ENCODE measurements at regions not wholly inside any gene's neighbourhood (a gene's known extent, or its start where the extent isn't known, plus 50 kb on each side); places are given as distances from the start of the nearest gene placed in this dataset.

- intact Hi-C loops (cut with micrococcal nuclease) = no loop called here
- no peaks in the 10 kb centered on the region for H3K9me2 ChIP-seq (replicated peaks; ENCODE audit: low read length)
- no peaks in the 10 kb centered on the region for H3K4me1 ChIP-seq (ENCODE audit: insufficient read depth, low read length)
- no peaks in the 10 kb centered on the region for H4K20me1 ChIP-seq (ENCODE audit: low read length)
- no peaks in the 10 kb centered on the region for H3K79me2 ChIP-seq (ENCODE audit: low read length)
- H3K9me3 ChIP-seq (ENCODE audit: low read length) = no peaks in the 10 kb centered on the region
- ChIA-PET POLR2A (ENCODE audit: unreplicated experiment) (no interaction called here), CTCF (no interaction called here)
- ATAC-seq (no peak), DNase-seq (no peak)
- no TSS peak for BruUV-seq (replicated peaks)
- TF ChIP-seq CTCF (conservative IDR thresholded peaks at IDR 0.05; ENCODE audit: low read depth, low read length) = no peak
- no peak for TF ChIP-seq EZH2phosphoT487 (IDR thresholded peaks at IDR 0.05; ENCODE audit: borderline replicate concordance, low read length)
- no peak for TF ChIP-seq EZH2 (IDR thresholded peaks at IDR 0.05; ENCODE audit: low read length, unreplicated experiment)
- no peaks in the 10 kb centered on the region for H3F3A ChIP-seq (ENCODE audit: low read length, unreplicated experiment)
- no peak overlapping the region for H3K9ac ChIP-seq (ENCODE audit: low read length)
- H2AFZ ChIP-seq (ENCODE audit: low read length) = no peak overlapping the region
- no peaks in the 10 kb centered on the region for H3K27me3 ChIP-seq (ENCODE audit: low read length)
- no peaks in the 10 kb centered on the region for H3K36me3 ChIP-seq (ENCODE audit: low read depth, low read length)
- no peak overlapping the region for H3K27ac ChIP-seq (ENCODE audit: low read length)
- no peak overlapping the region for H3K4me2 ChIP-seq (ENCODE audit: low read length)
- H3K4me3 ChIP-seq (ENCODE audit: low read length) = no peak overlapping the region
Observed at GRCh38 chr6:147007441-147007840, 196.8 kb upstream of the STXBP5 start.

- Histone ChIP-seq H3K4me1 (ENCODE audit: insufficient read depth, low read length) (no peaks in the 10 kb centered on the region), H2AFZ (ENCODE audit: low read length) (no peak overlapping the region), H3F3A (ENCODE audit: low read length, unreplicated experiment) (no peaks in the 10 kb centered on the region), H4K20me1 (ENCODE audit: low read length) (no peaks in the 10 kb centered on the region), H3K79me2 (ENCODE audit: low read length) (no peaks in the 10 kb centered on the region), H3K9me3 (ENCODE audit: low read length) (no peaks in the 10 kb centered on the region), H3K9me2 (replicated peaks; ENCODE audit: low read length) (no peaks in the 10 kb centered on the region), H3K4me3 (ENCODE audit: low read length) (no peak overlapping the region), H3K9ac (ENCODE audit: low read length) (no peak overlapping the region), H3K27me3 (ENCODE audit: low read length) (no peaks in the 10 kb centered on the region), H3K36me3 (ENCODE audit: low read depth, low read length) (no peaks in the 10 kb centered on the region), H3K27ac (ENCODE audit: low read length) (no peak overlapping the region), H3K4me2 (ENCODE audit: low read length) (no peak overlapping the region)
- BruUV-seq (replicated peaks) = no TSS peak
- ChIA-PET CTCF (no interaction called here), POLR2A (ENCODE audit: unreplicated experiment) (no interaction called here)
- DNase-seq = no peak
- ATAC-seq = no peak
- intact Hi-C loops (cut with micrococcal nuclease) = no loop called here
- TF ChIP-seq EZH2 (IDR thresholded peaks at IDR 0.05; ENCODE audit: low read length, unreplicated experiment) (no peak), CTCF (conservative IDR thresholded peaks at IDR 0.05; ENCODE audit: low read depth, low read length) (no peak), EZH2phosphoT487 (IDR thresholded peaks at IDR 0.05; ENCODE audit: borderline replicate concordance, low read length) (no peak)
Observed at GRCh38 chr6:147009358-147009757, 194.9 kb upstream of the STXBP5 start.

- no peaks in the 10 kb centered on the region for H3F3A ChIP-seq (ENCODE audit: low read length, unreplicated experiment)
- H3K27me3 ChIP-seq (ENCODE audit: low read length) = no peaks in the 10 kb centered on the region
- H3K4me1 ChIP-seq (ENCODE audit: insufficient read depth, low read length) = no peaks in the 10 kb centered on the region
- no peak for ATAC-seq
- intact Hi-C loops (cut with micrococcal nuclease) = no loop called here
- H3K36me3 ChIP-seq (ENCODE audit: low read depth, low read length) = no peaks in the 10 kb centered on the region
- no peaks in the 10 kb centered on the region for H4K20me1 ChIP-seq (ENCODE audit: low read length)
- no peak overlapping the region for H3K9ac ChIP-seq (ENCODE audit: low read length)
- H3K9me3 ChIP-seq (ENCODE audit: low read length) = no peaks in the 10 kb centered on the region
- ChIA-PET POLR2A (ENCODE audit: unreplicated experiment) (no interaction called here), CTCF (no interaction called here)
- H3K27ac ChIP-seq (ENCODE audit: low read length) = no peak overlapping the region
- H3K4me3 ChIP-seq (ENCODE audit: low read length) = no peak overlapping the region
- no peak overlapping the region for H2AFZ ChIP-seq (ENCODE audit: low read length)
- no peak overlapping the region for H3K4me2 ChIP-seq (ENCODE audit: low read length)
- no peak for DNase-seq
- no peak for TF ChIP-seq EZH2 (IDR thresholded peaks at IDR 0.05; ENCODE audit: low read length, unreplicated experiment)
- TF ChIP-seq CTCF (conservative IDR thresholded peaks at IDR 0.05; ENCODE audit: low read depth, low read length) = no peak
- TF ChIP-seq EZH2phosphoT487 (IDR thresholded peaks at IDR 0.05; ENCODE audit: borderline replicate concordance, low read length) = no peak
- no peaks in the 10 kb centered on the region for H3K9me2 ChIP-seq (replicated peaks; ENCODE audit: low read length)
- BruUV-seq (replicated peaks) = no TSS peak
- no peaks in the 10 kb centered on the region for H3K79me2 ChIP-seq (ENCODE audit: low read length)
Observed at GRCh38 chr6:147015674-147016073, 188.5 kb upstream of the STXBP5 start.

All from PC-3 (cell line).